K562 (cell line): ENCODE measurements at regions not wholly inside any gene's neighbourhood (a gene's known extent, or its start where the extent isn't known, plus 50 kb on each side); places are given as distances from the start of the nearest gene placed in this dataset.

Experiments
- ATAC-seq: fragments of 200-7000 bp; cut with Tn5 transposase; 3 replicates; pipeline ENCODE4 v1.9.1; 2020; ENCODE audit warnings: moderate library complexity
- BruUV-seq: library from RNA; stranded (reverse); fragments of 400-500 nt; replicated peaks from 2 replicates; lab custom pipeline; 2021; lab: Mats Ljungman, UMichigan
- CTCF ChIA-PET: fragments of 300-600 bp; formaldehyde crosslinking; extraction: SDS; loops from one replicate; lab custom pipeline; 2021; ENCODE audit warnings: low intra/inter-chr PET ratio; lab: Yijun Ruan, JAX
- POLR2A ChIA-PET: fragments of 300-600, 350-650 bp; sonication (Branson Sonifier 250); formaldehyde crosslinking; extraction: SDS; loops from one replicate; lab custom pipeline; 2021; ENCODE audit warnings: antibody characterized with exemption, inconsistent platforms; lab: Yijun Ruan, JAX
- DNase-seq, 4 experiments: peaks; one replicate each; pipeline versions ENCODE4 v3.0.0 to v3.0.0-alpha.2; 2011 to 2018; ENCODE audit warnings: low spot score in 3 of 4, mixed read lengths in 3 of 4; ENCODE audit errors: extremely low read depth in 1 of 4
- FAIRE-seq: peaks from 2 replicates; lab custom pipeline; 2011; peaks lifted over from hg19 to GRCh38; lab: Jason Lieb, UNC
- H2AFZ ChIP-seq: 2 replicates; pipeline ENCODE4 v1.6.0; 2011; ENCODE audit warnings: low read depth, low read length, control low read depth, inconsistent platforms
- H3K27ac ChIP-seq: fragments of 200-600 bp; 3 replicates; pipeline ENCODE4 v1.8.0; 2011; ENCODE audit warnings: low read depth, mild to moderate bottlenecking, control low read depth, inconsistent platforms, low read length, moderate library complexity, mixed read lengths; ENCODE audit errors: extremely low read depth
- H3K27me3 ChIP-seq, 2 experiments: fragments of 300-600 bp in 1 of 2; 2 replicates in 1 of 2; 3 replicates in 1 of 2; pipeline versions ENCODE4 v1.6.0 to v1.8.0; 2011; ENCODE audit warnings: inconsistent platforms in 2 of 2, low read length in 2 of 2, mild to moderate bottlenecking in 1 of 2, mixed read lengths in 1 of 2, moderate library complexity in 1 of 2; ENCODE audit not compliant: control insufficient read depth in 2 of 2, insufficient read depth in 2 of 2
- H3K36me3 ChIP-seq: fragments of 300-600 bp; 3 replicates; pipeline ENCODE4 v1.8.0; 2011; ENCODE audit warnings: mild to moderate bottlenecking, low read length, inconsistent platforms; ENCODE audit not compliant: control insufficient read depth, insufficient read depth
- H3K4me1 ChIP-seq, 2 experiments: fragments of 200-600 bp in 1 of 2; replicated peaks in 1 of 2; 2 replicates in 1 of 2; 3 replicates in 1 of 2; pipeline versions ENCODE4 v1.5.1 to v1.8.0; 2011; ENCODE audit warnings: inconsistent platforms in 2 of 2, low read length in 2 of 2, mild to moderate bottlenecking in 1 of 2, mixed read lengths in 1 of 2, moderate library complexity in 1 of 2; ENCODE audit not compliant: control insufficient read depth in 2 of 2, insufficient read depth in 2 of 2
- H3K4me2 ChIP-seq: 2 replicates; pipeline ENCODE4 v1.6.1; 2011; ENCODE audit warnings: low read length, control low read depth, inconsistent platforms, mixed read lengths; ENCODE audit not compliant: insufficient read depth
- H3K4me3 ChIP-seq: fragments of 200-600 bp; sonication (generic), shearing (Covaris generic); 2 replicates; pipeline ENCODE4 v1.5.1; 2016; ENCODE audit warnings: control low read depth, inconsistent platforms
- H3K79me2 ChIP-seq: fragments of 200-600 bp; 3 replicates; pipeline ENCODE4 v1.8.0; 2011; ENCODE audit warnings: low read length, inconsistent platforms; ENCODE audit not compliant: control insufficient read depth, insufficient read depth
- H3K9ac ChIP-seq, 2 experiments: 2 replicates each; pipeline versions ENCODE4 v1.6.0 to v1.6.1; 2011; ENCODE audit warnings: low read depth in 2 of 2, low read length in 2 of 2, control low read depth in 1 of 2, inconsistent platforms in 1 of 2, mild to moderate bottlenecking in 1 of 2, mixed read lengths in 1 of 2; ENCODE audit not compliant: insufficient read depth in 1 of 2
- H3K9me1 ChIP-seq: one replicate; pipeline ENCODE4 v1.6.0; 2011; ENCODE audit warnings: inconsistent platforms, mild to moderate bottlenecking, low read length, moderate library complexity; ENCODE audit not compliant: control insufficient read depth, insufficient read depth
- H3K9me3 ChIP-seq: replicated peaks from 2 replicates; pipeline ENCODE4 v1.5.1; 2011; ENCODE audit warnings: low read depth, low read length, inconsistent platforms; ENCODE audit not compliant: control insufficient read depth, insufficient read depth
- H4K20me1 ChIP-seq: replicated peaks from 2 replicates; pipeline ENCODE4 v1.6.1; 2011; ENCODE audit warnings: low read length, inconsistent platforms, mixed read lengths; ENCODE audit not compliant: control insufficient read depth, insufficient read depth
- BCL6 ChIP-seq: fragments of 250-450 bp; sonication (Bioruptor Pico); IDR thresholded peaks from 2 replicates; pipeline ENCODE4 v1.4.0; 2020
- CBFA2T2 ChIP-seq: fragments of 450-650 bp; conservative IDR thresholded peaks from 2 replicates; pipeline ENCODE4 v1.6.1; 2017; ENCODE audit warnings: mild to moderate bottlenecking
- CEBPG ChIP-seq, 3 experiments: fragments of 200-800 bp in 1 of 3; sonication (Bioruptor generic) in 1 of 3; sonication (generic) in 1 of 3; formaldehyde crosslinking in 1 of 3; IDR thresholded peaks in 2 of 3; conservative IDR thresholded peaks in 1 of 3; 2 replicates each; pipeline versions ENCODE4 v1.6.1 to v1.8.0; 2016 to 2022; ENCODE audit warnings: missing compliant biosample characterization in 2 of 3, missing genetic modification characterization in 2 of 3, mild to moderate bottlenecking in 1 of 3, missing genetic modification reagents in 1 of 3
- FIP1L1 ChIP-seq: fragments of 200-400 bp; formaldehyde crosslinking; IDR thresholded peaks from 2 replicates; pipeline ENCODE4 v1.6.1; 2018; ENCODE audit warnings: mild to moderate bottlenecking, low read depth, low read length; ENCODE audit not compliant: poor library complexity, severe bottlenecking
- HEY1 ChIP-seq: fragments of 250-450 bp; sonication (Bioruptor Pico); IDR thresholded peaks from 2 replicates; pipeline ENCODE4 v1.5.0; 2020; ENCODE audit warnings: mild to moderate bottlenecking, moderate library complexity, borderline replicate concordance
- HMG20A ChIP-seq: fragments of 450-650 bp; formaldehyde crosslinking; conservative IDR thresholded peaks from 2 replicates; pipeline ENCODE4 v1.4.0; 2020; ENCODE audit warnings: mild to moderate bottlenecking, mixed read lengths
- NEUROD1 ChIP-seq: fragments of 150-350 bp; IDR thresholded peaks from 2 replicates; pipeline ENCODE4 v1.6.1; 2014; ENCODE audit warnings: borderline replicate concordance, low read length, low read depth; ENCODE audit not compliant: partially characterized antibody
- PCBP1 ChIP-seq: fragments of 200-400 bp; formaldehyde crosslinking; IDR thresholded peaks from 2 replicates; pipeline ENCODE4 v1.6.1; 2018; ENCODE audit warnings: mild to moderate bottlenecking, low read depth, low read length; ENCODE audit not compliant: poor library complexity, severe bottlenecking
- PCBP2 ChIP-seq: fragments of 200-400 bp; formaldehyde crosslinking; IDR thresholded peaks from 2 replicates; pipeline ENCODE4 v1.6.1; 2018; ENCODE audit warnings: low read length, low read depth, mild to moderate bottlenecking, moderate library complexity; ENCODE audit not compliant: poor library complexity, severe bottlenecking
- SIN3B ChIP-seq: fragments of 450-650 bp; IDR thresholded peaks from 2 replicates; pipeline ENCODE4 v1.6.1; 2017; ENCODE audit warnings: low read depth, mild to moderate bottlenecking, moderate library complexity
- SIRT6 ChIP-seq: IDR thresholded peaks from one replicate; pipeline ENCODE4 v1.6.1; 2012; ENCODE audit warnings: low read depth, mild to moderate bottlenecking, control low read depth, inconsistent platforms, low read length, moderate library complexity
- STAT5A ChIP-seq: IDR thresholded peaks from 2 replicates; pipeline ENCODE4 v1.6.1; 2012; ENCODE audit warnings: low read length, inconsistent platforms, borderline replicate concordance
- TCF3 ChIP-seq: sonication (generic); formaldehyde crosslinking; IDR thresholded peaks from 2 replicates; pipeline ENCODE4 v1.4.0; 2020; ENCODE audit warnings: mild to moderate bottlenecking, missing genetic modification reagents
- ZKSCAN8 ChIP-seq: fragments of 200-800 bp; sonication (Bioruptor generic); IDR thresholded peaks from 2 replicates; pipeline ENCODE4 v1.6.1; 2016; ENCODE audit warnings: missing genetic modification characterization, missing compliant biosample characterization
- ZNF282 ChIP-seq: sonication (generic); formaldehyde crosslinking; IDR thresholded peaks from 2 replicates; pipeline ENCODE4 v1.8.1; 2023; ENCODE audit warnings: missing genetic modification reagents
- WGBS: fragments of 100-300 bp; shearing (Covaris generic); methylation state at CpG from one replicate; pipeline ENCODE4 v1.1.6; 2016; ENCODE audit warnings: low coverage, mixed read lengths; ENCODE audit not compliant: insufficient coverage; ENCODE audit errors: missing lambda C conversion rate; 5-methylcytosine and 5-hydroxymethylcytosine counted together
- in situ Hi-C: fragments of 300-500 bp; cut with MboI; formaldehyde crosslinking; loops from 4 replicates; pipeline ENCODE4 v1.15.0; 2018; ENCODE audit warnings: inconsistent platforms, mixed read lengths
- intact Hi-C: fragments of 100-400 bp; cut with micrococcal nuclease; formaldehyde crosslinking; loops from 2 replicates; pipeline ENCODE4 v1.14.2; 2022
- TF ChIP-seq, protein P1 (sequence below): fragments of 450-650 bp; formaldehyde crosslinking; IDR thresholded peaks from 2 replicates; pipeline ENCODE4 v1.4.0; 2020; ENCODE audit warnings: mild to moderate bottlenecking, mixed read lengths
- TF ChIP-seq, protein P2 (sequence below): fragments of 250-450 bp; sonication (Bioruptor Pico); IDR thresholded peaks from 2 replicates; pipeline ENCODE4 v1.4.0; 2020; ENCODE audit warnings: mild to moderate bottlenecking, moderate library complexity, borderline replicate concordance

DNA sequence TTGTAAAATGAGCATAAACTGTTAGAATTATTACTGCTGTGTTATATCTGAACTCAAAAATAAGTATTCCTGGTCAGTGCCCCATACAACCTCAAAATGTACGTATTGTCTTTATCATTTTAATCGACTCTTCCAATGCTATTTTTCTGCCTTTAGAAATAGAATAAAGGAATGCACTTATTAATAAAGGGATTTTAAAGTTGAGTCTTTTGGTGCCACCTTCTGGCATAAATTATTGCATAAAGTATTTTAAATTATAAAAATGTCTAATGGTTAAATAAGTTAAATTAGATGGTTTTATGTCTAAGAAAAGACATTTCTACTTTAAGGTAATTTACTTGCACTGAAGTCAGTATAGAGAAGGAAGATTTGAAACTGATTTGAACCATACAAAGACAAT lies 424.0 kb upstream of the NDST4 start (continued):
- TF ChIP-seq BCL6 (no peak), NEUROD1 (no peak), PCBP2 (no peak), ZKSCAN8 (CRISPR knock-in tag) (no peak), PCBP1 (no peak), CEBPG (CRISPR knock-in tag; IDR thresholded peaks at IDR 0.05) (no peak), CEBPG (tag; conservative IDR thresholded peaks at IDR 0.05 in 1 of 2, IDR thresholded peaks at IDR 0.05 in 1 of 2) (no peak), FIP1L1 (no peak), SIRT6 (no peak)
- TF ChIP-seq, protein P1, sequence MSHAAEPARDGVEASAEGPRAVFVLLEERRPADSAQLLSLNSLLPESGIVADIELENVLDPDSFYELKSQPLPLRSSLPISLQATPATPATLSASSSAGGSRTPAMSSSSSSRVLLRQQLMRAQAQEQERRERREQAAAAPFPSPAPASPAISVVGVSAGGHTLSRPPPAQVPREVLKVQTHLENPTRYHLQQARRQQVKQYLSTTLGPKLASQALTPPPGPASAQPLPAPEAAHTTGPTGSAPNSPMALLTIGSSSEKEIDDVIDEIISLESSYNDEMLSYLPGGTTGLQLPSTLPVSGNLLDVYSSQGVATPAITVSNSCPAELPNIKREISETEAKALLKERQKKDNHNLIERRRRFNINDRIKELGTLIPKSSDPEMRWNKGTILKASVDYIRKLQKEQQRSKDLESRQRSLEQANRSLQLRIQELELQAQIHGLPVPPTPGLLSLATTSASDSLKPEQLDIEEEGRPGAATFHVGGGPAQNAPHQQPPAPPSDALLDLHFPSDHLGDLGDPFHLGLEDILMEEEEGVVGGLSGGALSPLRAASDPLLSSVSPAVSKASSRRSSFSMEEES, result no peak

DNA sequence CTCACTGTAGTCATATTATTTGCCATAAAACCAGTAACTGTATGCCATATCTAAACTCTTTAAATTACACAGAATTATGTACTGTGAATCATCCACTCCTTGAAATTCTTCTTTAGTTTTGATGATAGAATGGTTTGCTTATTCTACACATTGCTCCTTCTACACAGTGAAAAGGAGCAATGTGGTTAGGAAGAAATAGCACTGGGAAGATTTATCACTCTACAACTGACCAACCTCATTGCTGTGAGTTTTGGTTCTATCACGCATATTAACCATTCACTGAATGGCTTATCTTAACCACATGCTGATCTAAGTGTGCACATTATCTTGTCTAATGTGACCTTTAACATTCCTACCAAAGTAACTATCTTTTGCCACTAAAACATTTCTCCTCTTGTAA lies 415.7 kb upstream of the NDST4 start:
- Histone ChIP-seq H3K4me3 (no peak overlapping the region), H3K9me3 (no peaks in the 10 kb centered on the region), H3K27me3 (no peaks in the 10 kb centered on the region), H3K9ac (no peak overlapping the region), H3K27ac (no peak overlapping the region), H2AFZ (no peak overlapping the region), H3K4me2 (no peak overlapping the region), H3K9me1 (no peaks in the 10 kb centered on the region), H4K20me1 (no peaks in the 10 kb centered on the region), H3K4me1 (no peaks in the 10 kb centered on the region), H3K79me2 (no peaks in the 10 kb centered on the region), H3K36me3 (no peaks in the 10 kb centered on the region)
- BruUV-seq, result no TSS peak
- ChIA-PET POLR2A (no interaction called here), CTCF (no interaction called here)
- ATAC-seq (no peak), DNase-seq (no peak), FAIRE-seq (no peak)
- 0% methylated on average over 1 of the region's 1 CpG for WGBS
- no peak for TF ChIP-seq SIN3B
- no peak for TF ChIP-seq CBFA2T2
- TF ChIP-seq HEY1 (CRISPR knock-in tag), result no peak
- TF ChIP-seq HMG20A (CRISPR knock-in tag), result no peak
- TF ChIP-seq, protein P2, sequence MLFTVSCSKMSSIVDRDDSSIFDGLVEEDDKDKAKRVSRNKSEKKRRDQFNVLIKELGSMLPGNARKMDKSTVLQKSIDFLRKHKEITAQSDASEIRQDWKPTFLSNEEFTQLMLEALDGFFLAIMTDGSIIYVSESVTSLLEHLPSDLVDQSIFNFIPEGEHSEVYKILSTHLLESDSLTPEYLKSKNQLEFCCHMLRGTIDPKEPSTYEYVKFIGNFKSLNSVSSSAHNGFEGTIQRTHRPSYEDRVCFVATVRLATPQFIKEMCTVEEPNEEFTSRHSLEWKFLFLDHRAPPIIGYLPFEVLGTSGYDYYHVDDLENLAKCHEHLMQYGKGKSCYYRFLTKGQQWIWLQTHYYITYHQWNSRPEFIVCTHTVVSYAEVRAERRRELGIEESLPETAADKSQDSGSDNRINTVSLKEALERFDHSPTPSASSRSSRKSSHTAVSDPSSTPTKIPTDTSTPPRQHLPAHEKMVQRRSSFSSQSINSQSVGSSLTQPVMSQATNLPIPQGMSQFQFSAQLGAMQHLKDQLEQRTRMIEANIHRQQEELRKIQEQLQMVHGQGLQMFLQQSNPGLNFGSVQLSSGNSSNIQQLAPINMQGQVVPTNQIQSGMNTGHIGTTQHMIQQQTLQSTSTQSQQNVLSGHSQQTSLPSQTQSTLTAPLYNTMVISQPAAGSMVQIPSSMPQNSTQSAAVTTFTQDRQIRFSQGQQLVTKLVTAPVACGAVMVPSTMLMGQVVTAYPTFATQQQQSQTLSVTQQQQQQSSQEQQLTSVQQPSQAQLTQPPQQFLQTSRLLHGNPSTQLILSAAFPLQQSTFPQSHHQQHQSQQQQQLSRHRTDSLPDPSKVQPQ (CRISPR knock-in tag), result no peak
- TF ChIP-seq ZNF282 (CRISPR knock-in tag), result no peak
- no peak for TF ChIP-seq STAT5A
- TF ChIP-seq TCF3 (CRISPR knock-in tag), result no peak
- intact Hi-C loops, result no loop called here
- in situ Hi-C loops, result no loop called here
